Gastroesophageal sphincter (tissue), 4 donors: ENCODE measurements at regions not wholly inside any gene's neighbourhood (a gene's known extent, or its start where the extent isn't known, plus 50 kb on each side); places are given as distances from the start of the nearest gene placed in this dataset.
"Not testable (repeated sequence)": the region's sequence is repeated elsewhere in the genome, so short reads cannot be mapped to it uniquely, and the experiment has no call there.

ENCODE experiments used
- ATAC-seq: fragments of 150-250 bp; one replicate; pipeline ENCODE4 v1.9.1; 2016; ENCODE audit warnings: mild to moderate bottlenecking, moderate library complexity
- H3K27ac ChIP-seq, 4 donors: fragments of 200-600 bp; sonication (generic) in 3 of 4; 1 replicate in 3 of 4; 2 replicates in 1 of 4; pipeline ENCODE4 v1.5.1; 2016 to 2019
- H3K27me3 ChIP-seq: fragments of 200-600 bp; sonication (generic); one replicate; pipeline ENCODE4 v1.5.1; 2019
- H3K36me3 ChIP-seq, 2 donors: fragments of 200-600 bp; sonication (generic); one replicate each; pipeline ENCODE4 v1.5.1; 2019; ENCODE audit warnings: control low read depth in 1 of 2
- H3K4me1 ChIP-seq, 3 donors: fragments of 200-600 bp; sonication (generic); 1 replicate in 2 of 3; 2 replicates in 1 of 3; pipeline ENCODE4 v1.5.1; 2016 to 2019; ENCODE audit warnings: control low read depth in 2 of 3
- H3K4me3 ChIP-seq, 2 donors: fragments of 200-600 bp; sonication (generic); one replicate each; pipeline ENCODE4 v1.5.1; 2019; ENCODE audit warnings: mild to moderate bottlenecking in 1 of 2, moderate library complexity in 1 of 2
- H3K9me3 ChIP-seq, 3 donors: fragments of 200-600 bp; sonication (generic); one replicate each; pipeline ENCODE4 v1.5.1; 2017 to 2019; ENCODE audit warnings: control low read depth in 2 of 3
- EP300 ChIP-seq: sonication (generic); formaldehyde crosslinking; IDR thresholded peaks from one replicate; pipeline ENCODE4 v1.6.1; 2017; ENCODE audit warnings: antibody characterized with exemption, mild to moderate bottlenecking
- POLR2A ChIP-seq, 2 donors: fragments of 450-650 bp; IDR thresholded peaks; one replicate each; pipeline ENCODE4 v1.6.1; 2017; ENCODE audit warnings: antibody characterized with exemption in 2 of 2, mild to moderate bottlenecking in 2 of 2, moderate library complexity in 1 of 2
- POLR2AphosphoS5 ChIP-seq: sonication (generic); formaldehyde crosslinking; IDR thresholded peaks from one replicate; pipeline ENCODE4 v1.6.1; 2017; ENCODE audit warnings: antibody characterized with exemption
- WGBS, 2 donors: methylation state at CpG; one replicate each; pipeline ENCODE4 v1.1.5; 2018; ENCODE audit warnings: low coverage in 1 of 2; 5-methylcytosine and 5-hydroxymethylcytosine counted together
- TF ChIP-seq, protein P1 (sequence below), 4 experiments: fragments of 200-600 bp in 2 of 4; fragments of 450-650 bp in 2 of 4; sonication (generic) in 1 of 4; IDR thresholded peaks; one replicate each; pipeline ENCODE4 v1.5.1; 2017 to 2019; ENCODE audit warnings: antibody characterized with exemption in 4 of 4, mild to moderate bottlenecking in 2 of 4, moderate library complexity in 2 of 4

- TF ChIP-seq EP300 = no peak
- TF ChIP-seq, protein P1, sequence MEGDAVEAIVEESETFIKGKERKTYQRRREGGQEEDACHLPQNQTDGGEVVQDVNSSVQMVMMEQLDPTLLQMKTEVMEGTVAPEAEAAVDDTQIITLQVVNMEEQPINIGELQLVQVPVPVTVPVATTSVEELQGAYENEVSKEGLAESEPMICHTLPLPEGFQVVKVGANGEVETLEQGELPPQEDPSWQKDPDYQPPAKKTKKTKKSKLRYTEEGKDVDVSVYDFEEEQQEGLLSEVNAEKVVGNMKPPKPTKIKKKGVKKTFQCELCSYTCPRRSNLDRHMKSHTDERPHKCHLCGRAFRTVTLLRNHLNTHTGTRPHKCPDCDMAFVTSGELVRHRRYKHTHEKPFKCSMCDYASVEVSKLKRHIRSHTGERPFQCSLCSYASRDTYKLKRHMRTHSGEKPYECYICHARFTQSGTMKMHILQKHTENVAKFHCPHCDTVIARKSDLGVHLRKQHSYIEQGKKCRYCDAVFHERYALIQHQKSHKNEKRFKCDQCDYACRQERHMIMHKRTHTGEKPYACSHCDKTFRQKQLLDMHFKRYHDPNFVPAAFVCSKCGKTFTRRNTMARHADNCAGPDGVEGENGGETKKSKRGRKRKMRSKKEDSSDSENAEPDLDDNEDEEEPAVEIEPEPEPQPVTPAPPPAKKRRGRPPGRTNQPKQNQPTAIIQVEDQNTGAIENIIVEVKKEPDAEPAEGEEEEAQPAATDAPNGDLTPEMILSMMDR (IDR thresholded peaks at IDR 0.05) = no peak
- TF ChIP-seq POLR2AphosphoS5 = no peak
- TF ChIP-seq POLR2A (IDR thresholded peaks at IDR 0.05) = no peak
- no peaks in the 10 kb centered on the region for H3K36me3 ChIP-seq
- peaks cover 3% of the 10 kb centered on the region for H3K27me3 ChIP-seq
- WGBS, 2 donors = 50 to 56% methylated on average over 1 of the region's 1 CpG
- H3K9me3 ChIP-seq = no peaks in the 10 kb centered on the region
- ATAC-seq = no peak
- peak overlapping the region; percentile 43 for H3K4me3 ChIP-seq
- H3K27ac ChIP-seq = no peak overlapping the region
- no peaks in the 10 kb centered on the region for H3K4me1 ChIP-seq
Measured at GRCh38 chr7:39855325-39855674, 94.8 kb upstream of the CDK13 start.

GRCh38 chr7:39863675-39864322, 86.3 kb upstream of the CDK13 start:
- H3K4me3 ChIP-seq, ATAC-seq, H3K9me3 ChIP-seq, H3K36me3 ChIP-seq, H3K27me3 ChIP-seq, H3K27ac ChIP-seq, H3K4me1 ChIP-seq: not testable (repeated sequence)
- 67 to 100% methylated on average over 1 to 3 of the region's 3 CpGs for whole genome bisulfite sequencing, 2 donors

DNA sequence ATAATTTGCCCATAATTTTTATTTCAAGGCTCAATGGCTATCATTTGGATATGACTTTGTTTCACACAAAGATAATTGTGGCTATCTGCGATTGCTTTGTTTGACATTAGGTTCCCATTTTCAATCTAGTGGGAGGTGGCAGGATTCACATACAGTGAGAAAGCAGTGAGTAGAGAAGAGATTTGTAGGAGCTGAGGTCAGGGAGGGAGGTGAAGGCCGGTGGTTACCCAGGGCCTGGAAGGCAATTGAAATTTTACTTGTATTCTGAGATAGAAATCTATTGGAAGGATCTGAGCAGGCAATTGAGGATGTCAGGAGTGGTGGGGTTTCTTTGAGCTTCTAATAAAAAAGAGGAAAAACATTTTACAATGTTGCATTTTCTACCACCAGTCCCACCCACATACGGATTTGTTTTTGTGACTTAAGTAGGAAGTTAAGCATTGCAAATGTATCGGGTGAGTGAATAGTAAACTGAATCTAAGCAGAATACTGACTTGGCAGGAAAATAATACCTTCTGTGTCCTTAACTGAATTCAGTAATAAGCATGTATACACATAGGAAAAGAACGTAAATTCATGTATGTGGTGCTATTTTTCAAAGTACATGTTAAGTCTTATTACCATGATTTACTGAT, 80.1 kb upstream of the CDK13 start:
- H3K4me1 ChIP-seq, H3K27ac ChIP-seq, ATAC-seq, H3K36me3 ChIP-seq, H3K27me3 ChIP-seq, H3K4me3 ChIP-seq, H3K9me3 ChIP-seq: not testable (repeated sequence)
- WGBS, 2 donors = 58 to 62% methylated on average over 5 of the region's 5 CpGs

DNA sequence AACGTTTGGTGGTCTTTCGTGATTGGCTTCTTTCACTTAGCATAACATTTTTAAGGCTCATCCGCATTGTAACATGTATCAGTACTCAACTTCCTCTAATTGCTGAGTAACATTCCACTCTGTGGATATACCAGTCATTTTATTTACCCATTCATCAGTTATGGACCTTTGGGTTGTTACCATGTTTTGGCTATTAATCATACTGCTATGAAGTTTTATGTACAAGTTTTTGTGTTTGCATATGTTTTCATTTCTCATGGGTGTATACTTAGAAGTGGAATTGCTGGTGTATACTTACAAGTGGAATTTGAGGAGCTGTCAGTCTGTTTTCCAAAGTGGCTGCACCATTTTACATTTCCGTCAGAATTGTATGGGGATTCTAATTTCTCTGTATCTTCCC, 78.4 kb upstream of the CDK13 start:
- not testable (repeated sequence) for H3K36me3 ChIP-seq, H3K4me3 ChIP-seq, ATAC-seq, H3K27me3 ChIP-seq, H3K4me1 ChIP-seq, H3K27ac ChIP-seq, H3K9me3 ChIP-seq
- WGBS, 2 donors = 83 to 93% methylated on average over 2 to 4 of the region's 4 CpGs

DNA sequence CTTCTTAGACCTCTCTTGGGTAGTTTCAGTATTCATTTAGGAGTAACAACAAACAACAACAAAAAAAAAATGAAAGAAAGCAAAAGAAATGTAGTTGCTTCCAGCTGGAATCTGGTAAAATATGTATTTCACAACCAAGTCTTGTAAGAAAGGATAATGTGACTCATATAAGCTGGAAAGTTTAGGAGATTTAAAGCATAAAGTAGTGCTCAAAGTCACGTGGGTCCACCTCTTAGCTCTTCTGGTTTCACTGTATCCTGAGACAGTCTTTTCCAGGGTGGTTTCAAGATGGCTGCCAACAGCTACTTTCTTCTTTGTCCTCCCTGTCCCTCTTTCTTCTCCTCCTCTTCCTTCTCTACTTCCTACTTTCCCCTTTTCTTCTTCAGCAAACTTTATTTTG, 69.5 kb upstream of the CDK13 start:
- TF ChIP-seq POLR2AphosphoS5 (no peak), POLR2A (IDR thresholded peaks at IDR 0.05) (no peak), EP300 (no peak)
- TF ChIP-seq, protein P1 (IDR thresholded peaks at IDR 0.05) = no peak
- peaks cover 0 to 19% (median 0%) of the 10 kb centered on the region in 3 donors for H3K9me3 ChIP-seq
- WGBS, 2 donors = 50 to 61% methylated on average over 1 of the region's 1 CpG
- no peaks in the 10 kb centered on the region for H3K27me3 ChIP-seq
- H3K27ac ChIP-seq = no peak overlapping the region
- H3K4me1 ChIP-seq = no peaks in the 10 kb centered on the region
- ATAC-seq = no peak
- no peak overlapping the region for H3K4me3 ChIP-seq
- no peaks in the 10 kb centered on the region for H3K36me3 ChIP-seq

- no peak for ATAC-seq
- 86 to 94% methylated on average over 4 to 5 of the region's 5 CpGs for WGBS, 2 donors
- no peaks in the 10 kb centered on the region for H3K4me1 ChIP-seq
- H3K9me3 ChIP-seq = peaks cover 0 to 19% (median 0%) of the 10 kb centered on the region in 3 donors
- no peaks in the 10 kb centered on the region for H3K27me3 ChIP-seq
- H3K36me3 ChIP-seq = no peaks in the 10 kb centered on the region
- TF ChIP-seq, protein P1 (IDR thresholded peaks at IDR 0.05) = no peak
- TF ChIP-seq POLR2A (IDR thresholded peaks at IDR 0.05) = no peak
- TF ChIP-seq EP300 = no peak
- TF ChIP-seq POLR2AphosphoS5 = no peak
- no peak overlapping the region for H3K4me3 ChIP-seq
- no peak overlapping the region for H3K27ac ChIP-seq
Measured at GRCh38 chr7:39882148-39882784, 67.8 kb upstream of the CDK13 start.
